Epithelial cell of esophagus (primary cell): ENCODE measurements at regions not wholly inside any gene's neighbourhood (a gene's known extent, or its start where the extent isn't known, plus 50 kb on each side); places are given as distances from the start of the nearest gene placed in this dataset.

Source experiments
- DNase-seq: peaks from one replicate; pipeline ENCODE4 v3.0.0; 2010; ENCODE audit warnings: low read depth
- H3K4me3 ChIP-seq: 2 replicates; pipeline ENCODE4 v1.5.1; 2011; ENCODE audit warnings: mild to moderate bottlenecking, low read length, control low read depth
- TF ChIP-seq, protein P1 (sequence below): IDR thresholded peaks from 2 replicates; pipeline ENCODE4 v1.5.1; 2011; ENCODE audit warnings: low read depth, mild to moderate bottlenecking, low read length, control low read depth, inconsistent platforms; ENCODE audit not compliant: insufficient read depth; ENCODE audit errors: missing control alignments

GRCh38 chr10:3364768-3365480 lies 192.3 kb upstream of the PITRM1 start:
- TF ChIP-seq, protein P1, sequence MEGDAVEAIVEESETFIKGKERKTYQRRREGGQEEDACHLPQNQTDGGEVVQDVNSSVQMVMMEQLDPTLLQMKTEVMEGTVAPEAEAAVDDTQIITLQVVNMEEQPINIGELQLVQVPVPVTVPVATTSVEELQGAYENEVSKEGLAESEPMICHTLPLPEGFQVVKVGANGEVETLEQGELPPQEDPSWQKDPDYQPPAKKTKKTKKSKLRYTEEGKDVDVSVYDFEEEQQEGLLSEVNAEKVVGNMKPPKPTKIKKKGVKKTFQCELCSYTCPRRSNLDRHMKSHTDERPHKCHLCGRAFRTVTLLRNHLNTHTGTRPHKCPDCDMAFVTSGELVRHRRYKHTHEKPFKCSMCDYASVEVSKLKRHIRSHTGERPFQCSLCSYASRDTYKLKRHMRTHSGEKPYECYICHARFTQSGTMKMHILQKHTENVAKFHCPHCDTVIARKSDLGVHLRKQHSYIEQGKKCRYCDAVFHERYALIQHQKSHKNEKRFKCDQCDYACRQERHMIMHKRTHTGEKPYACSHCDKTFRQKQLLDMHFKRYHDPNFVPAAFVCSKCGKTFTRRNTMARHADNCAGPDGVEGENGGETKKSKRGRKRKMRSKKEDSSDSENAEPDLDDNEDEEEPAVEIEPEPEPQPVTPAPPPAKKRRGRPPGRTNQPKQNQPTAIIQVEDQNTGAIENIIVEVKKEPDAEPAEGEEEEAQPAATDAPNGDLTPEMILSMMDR: no peak
- DNase-seq: no peak
- H3K4me3 ChIP-seq: no peak overlapping the region

GRCh38 chr10:3363311-3364045 lies 190.9 kb upstream of the PITRM1 start:
- no peak for DNase-seq
- H3K4me3 ChIP-seq: no peak overlapping the region
- TF ChIP-seq, protein P1: no peak

GRCh38 chr10:3362394-3362793 lies 189.8 kb upstream of the PITRM1 start:
- DNase-seq: no peak
- TF ChIP-seq, protein P1: no peak
- H3K4me3 ChIP-seq: no peak overlapping the region

DNA sequence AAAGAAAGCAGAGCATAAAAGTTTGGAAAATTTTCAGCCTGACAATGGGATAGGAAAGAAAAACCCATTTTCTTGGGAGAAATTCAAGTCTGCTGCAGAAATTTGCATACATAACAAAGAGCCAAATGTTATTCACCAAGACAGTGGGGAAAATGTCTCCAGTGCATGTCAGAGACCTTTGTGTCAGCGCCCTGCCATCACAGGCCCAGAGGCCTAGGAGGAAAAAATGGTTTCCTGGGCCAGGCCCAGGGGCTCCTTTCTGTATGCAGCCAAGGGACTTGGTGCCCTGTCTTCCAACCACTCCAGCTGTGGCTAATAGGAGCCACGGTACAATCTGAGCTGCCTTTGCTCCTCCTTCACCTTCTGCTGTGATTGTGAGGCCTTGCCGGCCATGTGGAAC lies 189.1 kb upstream of the PITRM1 start:
- H3K4me3 ChIP-seq: no peak overlapping the region
- no peak for DNase-seq
- TF ChIP-seq, protein P1: no peak

DNA sequence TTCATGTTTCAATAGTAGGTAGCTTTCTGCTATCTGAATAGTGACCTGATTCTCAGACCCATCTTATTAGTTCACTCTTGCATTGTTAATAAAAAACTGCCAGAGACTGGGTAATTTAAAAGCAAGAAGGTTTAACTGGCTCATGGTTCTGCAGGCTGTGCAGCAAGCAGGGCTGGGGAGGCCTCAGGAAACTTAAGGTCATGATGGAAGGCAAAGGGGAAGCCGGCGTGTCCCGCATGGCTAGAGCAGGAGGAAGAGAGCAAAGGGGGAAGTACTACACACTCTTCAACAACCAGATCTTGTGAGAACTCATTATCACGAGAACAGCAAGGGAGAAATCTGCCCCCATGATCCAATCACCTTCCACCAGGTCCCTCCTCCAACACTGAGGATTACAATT lies 185.2 kb upstream of the PITRM1 start:
- H3K4me3 ChIP-seq: no peak overlapping the region
- TF ChIP-seq, protein P1: no peak
- no peak for DNase-seq

DNA sequence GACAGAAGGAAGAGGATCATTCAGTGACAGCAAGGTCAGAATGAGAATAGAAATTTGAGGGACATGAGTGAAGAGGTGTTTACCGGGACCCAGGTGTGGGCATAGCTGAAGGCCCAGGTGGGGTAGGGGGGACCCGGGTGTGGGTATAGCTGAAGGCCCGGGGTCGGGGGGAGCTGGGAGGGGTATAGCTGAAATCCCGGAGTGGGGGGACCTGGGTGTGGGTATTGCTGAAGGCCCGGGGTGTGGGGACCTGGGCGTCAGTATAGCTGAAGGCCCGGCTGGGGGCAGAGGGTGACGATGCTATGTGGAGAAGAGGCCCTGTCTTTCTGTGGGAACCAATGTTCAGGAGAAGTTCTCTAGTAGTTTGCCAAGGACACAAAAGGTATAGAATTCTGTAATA lies 183.0 kb upstream of the PITRM1 start:
- no peak overlapping the region for H3K4me3 ChIP-seq
- TF ChIP-seq, protein P1: no peak
- no peak for DNase-seq
